Gastroesophageal sphincter (tissue), 4 donors: ENCODE measurements at regions not wholly inside any gene's neighbourhood (a gene's known extent, or its start where the extent isn't known, plus 50 kb on each side); places are given as distances from the start of the nearest gene placed in this dataset.

Experiments used
- ATAC-seq: fragments of 150-250 bp; one replicate; pipeline ENCODE4 v1.9.1; 2016; ENCODE audit warnings: mild to moderate bottlenecking, moderate library complexity
- H3K27ac ChIP-seq, 4 donors: fragments of 200-600 bp; sonication (generic) in 3 of 4; 1 replicate in 3 of 4; 2 replicates in 1 of 4; pipeline ENCODE4 v1.5.1; 2016 to 2019
- H3K27me3 ChIP-seq: fragments of 200-600 bp; sonication (generic); one replicate; pipeline ENCODE4 v1.5.1; 2019
- H3K36me3 ChIP-seq, 2 donors: fragments of 200-600 bp; sonication (generic); one replicate each; pipeline ENCODE4 v1.5.1; 2019; ENCODE audit warnings: control low read depth in 1 of 2
- H3K4me1 ChIP-seq, 3 donors: fragments of 200-600 bp; sonication (generic); 1 replicate in 2 of 3; 2 replicates in 1 of 3; pipeline ENCODE4 v1.5.1; 2016 to 2019; ENCODE audit warnings: control low read depth in 2 of 3
- H3K4me3 ChIP-seq, 2 donors: fragments of 200-600 bp; sonication (generic); one replicate each; pipeline ENCODE4 v1.5.1; 2019; ENCODE audit warnings: mild to moderate bottlenecking in 1 of 2, moderate library complexity in 1 of 2
- H3K9me3 ChIP-seq, 3 donors: fragments of 200-600 bp; sonication (generic); one replicate each; pipeline ENCODE4 v1.5.1; 2017 to 2019; ENCODE audit warnings: control low read depth in 2 of 3
- CTCF ChIP-seq, 4 experiments: fragments of 200-600 bp in 2 of 4; fragments of 450-650 bp in 2 of 4; sonication (generic) in 1 of 4; IDR thresholded peaks; one replicate each; pipeline ENCODE4 v1.5.1; 2017 to 2019; ENCODE audit warnings: antibody characterized with exemption in 4 of 4, mild to moderate bottlenecking in 2 of 4, moderate library complexity in 2 of 4
- EP300 ChIP-seq: sonication (generic); formaldehyde crosslinking; IDR thresholded peaks from one replicate; pipeline ENCODE4 v1.6.1; 2017; ENCODE audit warnings: antibody characterized with exemption, mild to moderate bottlenecking
- POLR2A ChIP-seq, 2 donors: fragments of 450-650 bp; IDR thresholded peaks; one replicate each; pipeline ENCODE4 v1.6.1; 2017; ENCODE audit warnings: antibody characterized with exemption in 2 of 2, mild to moderate bottlenecking in 2 of 2, moderate library complexity in 1 of 2
- POLR2AphosphoS5 ChIP-seq: sonication (generic); formaldehyde crosslinking; IDR thresholded peaks from one replicate; pipeline ENCODE4 v1.6.1; 2017; ENCODE audit warnings: antibody characterized with exemption
- WGBS, 2 donors: methylation state at CpG; one replicate each; pipeline ENCODE4 v1.1.5; 2018; ENCODE audit warnings: low coverage in 1 of 2; 5-methylcytosine and 5-hydroxymethylcytosine counted together

GRCh38 chr3:59267021-59267420, 217.2 kb upstream of the CFAP20DC start:
- Histone ChIP-seq H3K27ac (no peak overlapping the region), H3K36me3 (no peaks in the 10 kb centered on the region), H3K4me3 (no peak overlapping the region), H3K9me3 (no peaks in the 10 kb centered on the region), H3K4me1 (no peaks in the 10 kb centered on the region), H3K27me3 (no peaks in the 10 kb centered on the region)
- no peak for ATAC-seq
- TF ChIP-seq POLR2AphosphoS5 (no peak), EP300 (no peak), POLR2A (IDR thresholded peaks at IDR 0.05) (no peak), CTCF (IDR thresholded peaks at IDR 0.05) (no peak)
- 81 to 83% methylated on average over 2 of the region's 2 CpGs for WGBS, 2 donors

- Histone ChIP-seq H3K4me1 (no peaks in the 10 kb centered on the region), H3K36me3 (no peaks in the 10 kb centered on the region), H3K9me3 (no peaks in the 10 kb centered on the region), H3K27me3 (no peaks in the 10 kb centered on the region), H3K4me3 (no peak overlapping the region), H3K27ac (no peak overlapping the region)
- WGBS, 2 donors = 71 to 90% methylated on average over 2 to 3 of the region's 3 CpGs
- no peak for ATAC-seq
- TF ChIP-seq POLR2AphosphoS5 = no peak
- TF ChIP-seq POLR2A (IDR thresholded peaks at IDR 0.05) = no peak
- TF ChIP-seq CTCF (IDR thresholded peaks at IDR 0.05) = no peak
- no peak for TF ChIP-seq EP300
These were observed 216.7 kb upstream of the CFAP20DC start for GRCh38 chr3:59266551-59266950.

GRCh38 chr3:59265566-59265965, 215.7 kb upstream of the CFAP20DC start:
- 81% methylated on average over 3 of the region's 3 CpGs; no CpG with 5 or more reads in 1 of the 2 donors for WGBS, 2 donors
- ATAC-seq = no peak
- H3K4me1 ChIP-seq = no peaks in the 10 kb centered on the region
- H3K36me3 ChIP-seq = no peaks in the 10 kb centered on the region
- no peak overlapping the region for H3K27ac ChIP-seq
- no peak for TF ChIP-seq EP300
- TF ChIP-seq POLR2A (IDR thresholded peaks at IDR 0.05) = no peak
- TF ChIP-seq POLR2AphosphoS5 = no peak
- TF ChIP-seq CTCF (IDR thresholded peaks at IDR 0.05) = no peak
- no peak overlapping the region for H3K4me3 ChIP-seq
- no peaks in the 10 kb centered on the region for H3K9me3 ChIP-seq
- no peaks in the 10 kb centered on the region for H3K27me3 ChIP-seq

GRCh38 chr3:59264366-59264765, 214.5 kb upstream of the CFAP20DC start:
- H3K27me3 ChIP-seq = no peaks in the 10 kb centered on the region
- no peaks in the 10 kb centered on the region for H3K9me3 ChIP-seq
- H3K27ac ChIP-seq = no peak overlapping the region
- ATAC-seq = no peak
- no peak overlapping the region for H3K4me3 ChIP-seq
- TF ChIP-seq EP300 (no peak), POLR2AphosphoS5 (no peak), CTCF (IDR thresholded peaks at IDR 0.05) (no peak), POLR2A (IDR thresholded peaks at IDR 0.05) (no peak)
- H3K4me1 ChIP-seq = no peaks in the 10 kb centered on the region
- WGBS, 2 donors = 93 to 100% methylated on average over 2 of the region's 2 CpGs
- H3K36me3 ChIP-seq = no peaks in the 10 kb centered on the region

GRCh38 chr3:59263152-59263551, 213.3 kb upstream of the CFAP20DC start:
- no peak for ATAC-seq
- no peaks in the 10 kb centered on the region for H3K9me3 ChIP-seq
- no peak for TF ChIP-seq EP300
- TF ChIP-seq CTCF (IDR thresholded peaks at IDR 0.05) = no peak
- TF ChIP-seq POLR2A (IDR thresholded peaks at IDR 0.05) = no peak
- TF ChIP-seq POLR2AphosphoS5 = no peak
- no peak overlapping the region for H3K4me3 ChIP-seq
- H3K27ac ChIP-seq = no peak overlapping the region
- H3K27me3 ChIP-seq = no peaks in the 10 kb centered on the region
- 43 to 90% methylated on average over 2 to 3 of the region's 3 CpGs for WGBS, 2 donors
- H3K36me3 ChIP-seq = no peaks in the 10 kb centered on the region
- H3K4me1 ChIP-seq = no peaks in the 10 kb centered on the region
